H9 (cell line): ENCODE measurements at regions not wholly inside any gene's neighbourhood (a gene's known extent, or its start where the extent isn't known, plus 50 kb on each side); places are given as distances from the start of the nearest gene placed in this dataset.

ENCODE experiments used
- DNase-seq: peaks from one replicate; pipeline ENCODE4 v3.0.0-alpha.2; 2017
- H2AFZ ChIP-seq: one replicate; pipeline ENCODE4 v1.6.1; 2013; ENCODE audit warnings: mild to moderate bottlenecking, low read length, control low read depth, moderate library complexity
- H2AK5ac ChIP-seq: 2 replicates; pipeline ENCODE4 v1.6.1; 2013; ENCODE audit warnings: low read length, control low read depth, mixed read lengths; ENCODE audit not compliant: insufficient read length
- H2BK120ac ChIP-seq: one replicate; pipeline ENCODE4 v1.6.1; 2013; ENCODE audit warnings: low read depth, mild to moderate bottlenecking, low read length, control low read depth, inconsistent platforms; ENCODE audit not compliant: poor library complexity, severe bottlenecking
- H2BK12ac ChIP-seq: 2 replicates; pipeline ENCODE4 v1.6.1; 2013; ENCODE audit warnings: low read length, control low read depth, mixed read lengths, low read depth; ENCODE audit not compliant: insufficient read length
- H2BK15ac ChIP-seq: 2 replicates; pipeline ENCODE4 v1.6.1; 2013; ENCODE audit warnings: low read depth, low read length, control low read depth
- H2BK20ac ChIP-seq: one replicate; pipeline ENCODE4 v1.6.1; 2013; ENCODE audit warnings: low read depth, mild to moderate bottlenecking, low read length, control low read depth, inconsistent platforms; ENCODE audit not compliant: poor library complexity, severe bottlenecking
- H2BK5ac ChIP-seq: 2 replicates; pipeline ENCODE4 v1.6.1; 2013; ENCODE audit warnings: low read length, control low read depth, mixed read lengths; ENCODE audit not compliant: insufficient read length
- H3K14ac ChIP-seq: 2 replicates; pipeline ENCODE4 v1.6.1; 2013; ENCODE audit warnings: low read length, control low read depth; ENCODE audit not compliant: insufficient read depth
- H3K18ac ChIP-seq: 2 replicates; pipeline ENCODE4 v1.6.1; 2013; ENCODE audit warnings: low read depth, mild to moderate bottlenecking, mixed read lengths, low read length, control low read depth; ENCODE audit not compliant: insufficient read length
- H3K23ac ChIP-seq: 2 replicates; pipeline ENCODE4 v1.6.1; 2013; ENCODE audit warnings: low read length, control low read depth, mixed read lengths, low read depth; ENCODE audit not compliant: insufficient read length
- H3K23me2 ChIP-seq: 2 replicates; pipeline ENCODE4 v1.6.1; 2013; ENCODE audit warnings: low read depth, mild to moderate bottlenecking, mixed read lengths, low read length, control low read depth; ENCODE audit not compliant: insufficient read length, poor library complexity, severe bottlenecking
- H3K27ac ChIP-seq: 2 replicates; pipeline ENCODE4 v1.5.1; 2013; ENCODE audit warnings: low read length, control low read depth, mixed read lengths, low read depth; ENCODE audit not compliant: insufficient read length
- H3K27me3 ChIP-seq: 2 replicates; pipeline ENCODE4 v1.6.1; 2013; ENCODE audit warnings: low read length, control low read depth, inconsistent platforms; ENCODE audit not compliant: insufficient read depth
- H3K4ac ChIP-seq: 2 replicates; pipeline ENCODE4 v1.6.1; 2013; ENCODE audit warnings: low read depth, mild to moderate bottlenecking, control low read depth, inconsistent platforms, low read length, moderate library complexity
- H3K4me1 ChIP-seq: 2 replicates; pipeline ENCODE4 v1.6.1; 2013; ENCODE audit warnings: low read length, control low read depth, inconsistent platforms; ENCODE audit not compliant: insufficient read depth
- H3K4me2 ChIP-seq: 2 replicates; pipeline ENCODE4 v1.6.1; 2013; ENCODE audit warnings: low read length, control low read depth, mixed read lengths; ENCODE audit not compliant: insufficient read length, insufficient read depth
- H3K56ac ChIP-seq: 2 replicates; pipeline ENCODE4 v1.6.1; 2013; ENCODE audit warnings: low read depth, mild to moderate bottlenecking, mixed read lengths, low read length, control low read depth; ENCODE audit not compliant: insufficient read length
- H3K79me1 ChIP-seq: 2 replicates; pipeline ENCODE4 v1.6.1; 2013; ENCODE audit warnings: low read depth, mild to moderate bottlenecking, moderate library complexity, low read length, control low read depth, inconsistent platforms; ENCODE audit not compliant: insufficient read depth, poor library complexity, severe bottlenecking
- H3K79me2 ChIP-seq: 2 replicates; pipeline ENCODE4 v1.6.1; 2013; ENCODE audit warnings: low read length, control low read depth, inconsistent platforms; ENCODE audit not compliant: insufficient read depth
- H3K9ac ChIP-seq: 2 replicates; pipeline ENCODE4 v1.6.1; 2013; ENCODE audit warnings: low read length, control low read depth, mixed read lengths; ENCODE audit not compliant: insufficient read length; ENCODE audit errors: extremely low read depth
- H3K9me3 ChIP-seq: one replicate; pipeline ENCODE4 v1.6.1; 2013; ENCODE audit warnings: low read depth, low read length, inconsistent platforms; ENCODE audit not compliant: control insufficient read depth
- H3T11ph ChIP-seq: one replicate; pipeline ENCODE4 v1.6.1; 2013; ENCODE audit warnings: mild to moderate bottlenecking, low read length, control low read depth, inconsistent platforms
- H4K20me1 ChIP-seq: one replicate; pipeline ENCODE4 v1.6.1; 2013; ENCODE audit not compliant: control insufficient read depth, insufficient read length, insufficient read depth
- H4K5ac ChIP-seq: 2 replicates; pipeline ENCODE4 v1.6.1; 2013; ENCODE audit warnings: low read depth, mild to moderate bottlenecking, mixed read lengths, low read length, control low read depth; ENCODE audit not compliant: insufficient read length
- H4K8ac ChIP-seq: replicated peaks from 2 replicates; pipeline ENCODE4 v1.6.1; 2013; ENCODE audit warnings: low read length, control low read depth, mixed read lengths, low read depth; ENCODE audit not compliant: insufficient read length
- H4K91ac ChIP-seq: 2 replicates; pipeline ENCODE4 v1.6.1; 2013; ENCODE audit warnings: low read depth, mild to moderate bottlenecking, moderate library complexity, mixed read lengths, low read length, control low read depth; ENCODE audit not compliant: insufficient read length
- H3K27ac Mint-ChIP-seq, 3 experiments: 2 replicates in 2 of 3; 3 replicates in 1 of 3; pipeline ENCODE4 v1.8.0; 2020 to 2021; ENCODE audit warnings: mixed read lengths in 3 of 3, mild to moderate bottlenecking in 1 of 3, moderate library complexity in 1 of 3
- H3K27me3 Mint-ChIP-seq: 2 replicates; pipeline ENCODE4 v1.8.0; 2021; ENCODE audit warnings: low read depth, mild to moderate bottlenecking, moderate library complexity, mixed read lengths
- H3K36me3 Mint-ChIP-seq, 3 experiments: 2 replicates in 2 of 3; 3 replicates in 1 of 3; pipeline ENCODE4 v1.8.0; 2020 to 2021; ENCODE audit warnings: low read depth in 3 of 3, mixed read lengths in 3 of 3; ENCODE audit not compliant: insufficient read depth in 1 of 3
- H3K4me1 Mint-ChIP-seq, 2 experiments: 2 replicates each; pipeline ENCODE4 v1.8.0; 2020; ENCODE audit warnings: mixed read lengths in 2 of 2
- H3K4me3 Mint-ChIP-seq, 2 experiments: 2 replicates in 1 of 2; 3 replicates in 1 of 2; pipeline ENCODE4 v1.8.0; 2020 to 2021; ENCODE audit warnings: mild to moderate bottlenecking in 2 of 2, mixed read lengths in 2 of 2, moderate library complexity in 1 of 2
- H3K9me3 Mint-ChIP-seq, 2 experiments: 2 replicates in 1 of 2; 3 replicates in 1 of 2; pipeline ENCODE4 v1.8.0; 2020; ENCODE audit warnings: mild to moderate bottlenecking in 2 of 2, mixed read lengths in 2 of 2, moderate library complexity in 1 of 2
- WGBS: extraction: QIAGEN DNeasy Blood & Tissue Kit; methylation state at CpG from one replicate; pipeline ENCODE4 v1.1.7; 2013; ENCODE audit warnings: missing lambda C conversion rate, low lambda C conversion rate, mixed read lengths; ENCODE audit not compliant: insufficient read length; ENCODE audit errors: extremely low coverage; 5-methylcytosine and 5-hydroxymethylcytosine counted together
- TF ChIP-seq, protein P1 (sequence below): fragments of 200-600 bp; sonication (generic); conservative IDR thresholded peaks from 3 replicates; pipeline ENCODE4 v1.8.0; 2021; ENCODE audit warnings: antibody characterized with exemption, mild to moderate bottlenecking

DNA sequence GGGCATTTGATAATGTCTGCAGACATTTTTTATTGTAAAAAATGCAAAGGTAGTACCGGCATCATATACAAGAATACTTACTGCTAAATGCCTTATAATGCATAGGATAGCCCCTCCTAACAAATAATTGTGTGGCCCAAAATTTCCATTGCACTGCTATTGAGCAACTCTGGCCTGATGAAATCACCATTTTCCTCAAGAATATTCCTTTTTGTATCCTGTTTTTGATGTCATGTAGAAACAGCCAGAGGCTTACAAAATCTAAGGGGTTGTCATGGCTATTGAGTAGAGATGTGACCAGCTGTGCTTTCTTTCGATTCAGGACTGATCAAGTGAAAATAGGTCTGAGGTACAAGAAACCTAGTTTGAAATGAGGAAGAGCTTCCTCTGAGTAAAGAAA lies 854.3 kb downstream of the KCNA4 start:
- H4K5ac ChIP-seq = no peak overlapping the region

More for the DNA sequence above, 854.3 kb downstream of the KCNA4 start:
- no peak overlapping the region for H2BK20ac ChIP-seq
- no peak overlapping the region for H2BK5ac ChIP-seq
- no peak overlapping the region for H3K9ac ChIP-seq
- WGBS = no CpG with 5 or more reads among the region's 2 CpGs
- H3T11ph ChIP-seq = no peak overlapping the region
- H4K20me1 ChIP-seq = no peaks in the 10 kb centered on the region
- H3K4me1 ChIP-seq = no peaks in the 10 kb centered on the region
- Mint-ChIP-seq H3K9me3 (no peaks in the 10 kb centered on the region), H3K4me1 (peaks cover 3 to 4% of the 10 kb centered on the region in 2 experiments; a peak in 2 of 4 replicates), H3K27me3 (no peaks in the 10 kb centered on the region), H3K4me3 (no peak overlapping the region), H3K36me3 (no peaks in the 10 kb centered on the region), H3K27ac (no peak overlapping the region)
- TF ChIP-seq, protein P1, sequence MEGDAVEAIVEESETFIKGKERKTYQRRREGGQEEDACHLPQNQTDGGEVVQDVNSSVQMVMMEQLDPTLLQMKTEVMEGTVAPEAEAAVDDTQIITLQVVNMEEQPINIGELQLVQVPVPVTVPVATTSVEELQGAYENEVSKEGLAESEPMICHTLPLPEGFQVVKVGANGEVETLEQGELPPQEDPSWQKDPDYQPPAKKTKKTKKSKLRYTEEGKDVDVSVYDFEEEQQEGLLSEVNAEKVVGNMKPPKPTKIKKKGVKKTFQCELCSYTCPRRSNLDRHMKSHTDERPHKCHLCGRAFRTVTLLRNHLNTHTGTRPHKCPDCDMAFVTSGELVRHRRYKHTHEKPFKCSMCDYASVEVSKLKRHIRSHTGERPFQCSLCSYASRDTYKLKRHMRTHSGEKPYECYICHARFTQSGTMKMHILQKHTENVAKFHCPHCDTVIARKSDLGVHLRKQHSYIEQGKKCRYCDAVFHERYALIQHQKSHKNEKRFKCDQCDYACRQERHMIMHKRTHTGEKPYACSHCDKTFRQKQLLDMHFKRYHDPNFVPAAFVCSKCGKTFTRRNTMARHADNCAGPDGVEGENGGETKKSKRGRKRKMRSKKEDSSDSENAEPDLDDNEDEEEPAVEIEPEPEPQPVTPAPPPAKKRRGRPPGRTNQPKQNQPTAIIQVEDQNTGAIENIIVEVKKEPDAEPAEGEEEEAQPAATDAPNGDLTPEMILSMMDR = no peak
- no peak overlapping the region for H3K14ac ChIP-seq
- H2BK120ac ChIP-seq = no peak overlapping the region
- H3K4me2 ChIP-seq = no peak overlapping the region
- H3K23me2 ChIP-seq = no peaks in the 10 kb centered on the region
- no peak overlapping the region for H3K56ac ChIP-seq
- no peak for DNase-seq
- H3K27ac ChIP-seq = no peak overlapping the region
- no peak overlapping the region for H3K18ac ChIP-seq
- H3K9me3 ChIP-seq = no peaks in the 10 kb centered on the region
- no peak overlapping the region for H2BK12ac ChIP-seq
- no peak overlapping the region for H3K23ac ChIP-seq
- H2BK15ac ChIP-seq = no peak overlapping the region
- no peaks in the 10 kb centered on the region for H3K79me1 ChIP-seq
- H3K27me3 ChIP-seq = no peaks in the 10 kb centered on the region
- H2AK5ac ChIP-seq = no peak overlapping the region
- H2AFZ ChIP-seq = no peak overlapping the region
- no peak overlapping the region for H3K4ac ChIP-seq
- H3K79me2 ChIP-seq = no peaks in the 10 kb centered on the region
- no peak overlapping the region for H4K91ac ChIP-seq
- no peak overlapping the region for H4K8ac ChIP-seq
